ENCODE measurements at regions not wholly inside any gene's neighbourhood (a gene's known extent, or its start where the extent isn't known, plus 50 kb on each side); places are given as distances from the start of the nearest gene placed in this dataset.
A peak's percentile ranks its signal among the peaks of the same experiment; 100 is the strongest.

DNA sequence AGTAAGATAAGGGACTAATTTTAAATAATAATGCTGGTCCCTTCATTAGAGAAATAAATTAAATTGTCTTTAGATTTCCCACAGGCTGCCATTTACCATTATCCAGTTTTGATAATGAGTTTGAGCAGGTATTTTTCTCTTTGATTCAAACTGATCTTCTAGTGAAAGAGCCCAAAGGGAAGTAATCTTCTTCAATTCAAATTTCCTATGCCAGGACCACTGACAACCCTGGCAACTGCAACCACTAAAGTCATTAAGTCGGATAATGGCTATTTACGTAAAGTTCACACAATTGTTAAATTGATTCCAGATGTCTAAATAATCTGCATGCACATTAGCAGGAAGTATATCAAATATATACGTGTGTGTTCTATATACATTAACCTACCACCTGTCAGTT, 399.3 kb downstream of the PTPRC start:
- DNase-seq (ENCODE audit: low read depth in 2 of 3, low spot score in 2 of 3): no peak

DNA sequence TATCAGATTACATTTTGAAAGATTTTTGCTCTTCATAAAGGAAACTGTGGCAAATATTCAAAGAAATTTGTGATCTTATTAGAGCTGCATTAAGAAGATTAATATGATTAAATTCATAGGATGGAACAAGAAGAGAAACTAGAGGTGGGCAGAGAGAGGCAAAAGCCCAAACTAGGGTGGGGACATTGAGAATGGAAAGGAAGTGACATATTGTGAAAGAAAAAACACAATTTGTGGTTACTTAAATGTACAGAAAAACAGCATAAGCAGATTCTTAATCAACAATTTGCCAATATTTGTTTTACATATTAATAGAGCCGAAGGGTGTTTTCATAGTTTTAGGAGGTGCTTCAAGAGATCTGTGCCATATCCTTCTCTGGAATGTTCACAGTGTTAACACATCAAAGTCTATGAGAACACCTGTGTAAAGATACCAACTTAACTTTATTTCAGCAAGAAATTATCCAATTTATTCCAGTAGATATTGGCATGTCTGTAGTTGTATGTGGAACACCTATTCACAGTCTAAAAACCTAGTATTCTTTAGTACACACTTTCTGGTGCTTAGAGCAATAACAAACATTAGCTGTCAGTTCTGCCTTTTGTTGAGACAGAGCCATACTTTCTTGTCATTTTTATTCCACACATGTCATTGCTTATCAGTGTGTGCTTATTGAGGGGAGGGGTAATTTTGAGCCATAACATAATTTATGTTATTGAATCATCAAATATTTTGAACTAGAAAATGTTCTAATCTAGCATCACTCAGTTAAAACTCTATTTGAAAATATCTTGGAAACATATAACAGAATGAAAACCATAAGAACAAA, 401.5 kb downstream of the PTPRC start:
- no peak for DNase-seq (ENCODE audit: low read depth in 2 of 3, low spot score in 2 of 3)

DNA sequence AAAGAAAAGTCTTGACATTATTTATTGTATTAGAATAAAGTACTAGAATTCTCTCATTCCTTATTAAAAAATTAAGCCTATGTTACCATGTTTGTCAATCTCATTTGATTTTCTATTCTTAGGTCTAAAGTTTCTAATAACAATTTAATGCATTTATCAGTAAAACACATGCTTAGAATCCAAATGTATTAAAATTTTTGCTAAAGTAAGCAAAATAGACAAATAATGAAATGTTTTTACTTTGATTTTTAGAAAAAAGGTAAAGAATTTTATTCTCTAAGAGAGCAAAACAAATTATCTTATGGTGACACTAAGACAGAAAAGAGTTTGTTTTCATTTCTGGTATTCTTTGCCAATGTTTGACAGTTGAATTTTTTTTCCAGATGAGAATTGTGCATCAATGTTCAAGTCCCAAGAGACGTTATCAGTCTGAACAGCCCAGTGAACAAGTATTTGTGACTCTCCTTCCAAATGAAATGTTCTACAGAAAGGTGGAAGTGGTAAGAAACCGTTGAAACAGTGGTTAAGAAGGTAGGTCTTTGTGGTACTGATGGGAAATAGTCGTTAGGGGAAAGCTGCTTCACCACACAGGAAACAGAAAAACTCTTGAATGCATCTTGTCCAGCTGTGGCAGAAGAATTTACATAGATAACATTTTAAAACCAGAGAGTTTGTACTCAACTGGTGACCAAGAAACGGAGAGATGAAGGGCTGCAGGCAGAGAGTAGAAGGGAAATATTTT, 402.5 kb downstream of the PTPRC start:
- no peak for DNase-seq (ENCODE audit: low read depth in 2 of 3, low spot score in 2 of 3)

DNA sequence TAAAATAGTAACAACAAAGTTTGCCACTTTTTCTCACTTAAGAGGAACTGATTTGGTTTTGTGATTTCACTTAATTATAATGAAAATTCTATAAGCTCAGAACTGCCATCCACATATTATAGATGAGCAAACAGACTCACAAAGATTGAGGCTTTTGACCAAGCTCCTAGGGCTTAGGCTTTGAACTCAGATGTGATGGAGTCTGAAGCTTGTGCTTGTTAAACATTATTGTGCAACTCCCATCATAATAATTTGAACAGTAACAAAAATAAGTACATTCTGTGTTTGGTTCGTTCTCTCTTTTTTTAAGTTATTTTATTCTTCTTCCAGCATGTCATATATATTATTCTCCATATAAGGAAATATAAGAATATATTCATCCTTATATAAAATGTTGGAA, 403.4 kb downstream of the PTPRC start:
- DNase-seq (ENCODE audit: low read depth in 2 of 3, low spot score in 2 of 3): no peak

DNA sequence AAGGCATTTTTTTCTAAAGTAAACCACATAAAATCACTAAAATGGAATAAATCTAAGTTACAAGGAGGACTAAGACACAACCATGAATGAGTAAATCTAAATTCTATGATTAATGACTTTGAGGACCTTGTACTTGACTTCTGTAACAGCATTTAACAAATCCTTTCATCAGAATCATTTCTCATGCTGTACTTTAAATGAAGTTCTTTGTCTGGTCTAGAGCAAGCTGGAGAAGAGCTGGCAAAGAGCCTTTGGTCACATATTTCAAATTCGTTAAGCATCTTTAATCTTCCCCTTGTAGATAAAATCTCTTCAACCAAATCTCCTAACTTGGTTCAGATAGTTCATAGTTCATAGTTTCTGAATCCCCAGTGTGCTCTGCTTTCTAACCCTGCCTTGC, 405.4 kb downstream of the PTPRC start:
- no peak for DNase-seq (ENCODE audit: low read depth in 2 of 3, low spot score in 2 of 3)

DNA sequence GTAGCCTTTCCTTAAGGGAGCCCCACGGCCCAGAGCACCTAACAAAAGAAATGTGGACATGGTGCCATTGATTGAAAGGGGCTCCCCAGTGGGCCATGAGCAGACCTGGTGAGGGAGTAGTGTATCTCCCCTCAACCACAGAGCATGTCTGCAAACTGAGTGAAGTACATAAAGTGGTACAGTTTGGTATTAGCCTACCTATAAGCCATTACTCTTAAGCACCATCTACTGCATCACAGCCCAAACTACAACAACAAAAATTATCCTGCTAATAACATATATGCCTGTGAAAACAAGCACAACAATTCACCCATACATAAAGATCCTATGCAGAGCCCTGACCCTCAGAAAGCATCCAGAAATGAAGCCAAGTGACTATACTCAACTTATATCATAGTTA, 407.8 kb downstream of the PTPRC start:
- no peak for DNase-seq (ENCODE audit: low read depth in 2 of 3, low spot score in 2 of 3)

DNA sequence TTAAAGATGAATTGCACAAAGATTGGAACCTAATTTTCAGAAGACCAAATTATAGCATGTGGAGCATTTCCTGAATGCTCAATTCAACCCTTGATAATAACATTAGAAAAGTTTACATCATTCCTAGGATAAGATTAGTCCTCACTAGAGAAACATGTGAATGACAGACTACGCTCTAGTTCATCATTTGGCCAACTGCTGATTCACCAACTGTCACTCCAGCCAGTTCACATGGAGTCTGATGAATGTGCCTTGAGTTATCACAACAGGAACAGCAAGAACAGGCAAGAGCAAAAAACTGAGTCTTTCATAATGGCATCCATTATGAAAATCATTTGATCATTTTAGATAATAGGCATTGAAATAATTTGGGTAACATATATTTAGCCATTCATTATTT, 415.9 kb downstream of the PTPRC start:
- DNase-seq (ENCODE audit: low read depth in 2 of 3, low spot score in 2 of 3): no peak

DNA sequence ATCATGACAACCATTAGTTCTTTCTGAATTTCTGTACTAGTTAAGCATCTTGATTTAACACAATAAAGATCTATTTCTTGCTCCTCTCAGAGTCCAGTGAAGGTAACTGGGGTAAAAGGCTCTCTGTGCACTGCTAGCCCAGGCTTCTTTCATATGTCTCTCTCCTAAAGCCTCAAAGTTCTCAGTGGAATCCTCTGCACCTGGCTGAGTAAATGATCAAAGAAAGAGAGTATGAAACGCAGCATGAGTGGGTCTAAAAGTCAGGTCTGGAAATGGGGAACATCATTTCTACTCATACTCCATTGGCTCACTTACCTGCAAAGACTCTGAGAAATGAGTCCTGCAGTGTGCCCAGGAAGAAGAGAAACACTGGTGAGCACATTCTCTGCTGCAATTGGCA, 418.5 kb downstream of the PTPRC start:
- DNase-seq (ENCODE audit: low read depth in 2 of 3, low spot score in 2 of 3): no peak

DNA sequence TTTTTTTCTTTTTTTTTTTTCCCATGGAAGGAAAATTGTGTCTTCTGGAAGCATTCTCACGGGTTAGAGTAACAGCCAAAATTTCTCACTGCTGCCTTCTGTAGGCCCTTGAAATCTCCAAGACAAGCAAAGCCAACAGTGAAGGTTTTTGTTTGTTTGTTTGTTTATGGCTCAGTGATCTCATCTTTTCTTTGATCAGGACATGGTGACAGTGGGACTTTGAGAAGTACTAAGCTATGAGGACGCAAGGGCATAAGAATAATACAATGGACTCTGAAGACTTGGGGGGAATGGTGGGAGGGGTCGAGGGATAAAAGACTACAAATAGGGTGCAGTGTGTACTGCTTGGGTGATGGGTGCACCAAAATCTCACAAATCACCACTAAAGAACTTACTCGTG, 419.4 kb downstream of the PTPRC start:
- DNase-seq (ENCODE audit: low read depth in 2 of 3, low spot score in 2 of 3): no peak

DNA sequence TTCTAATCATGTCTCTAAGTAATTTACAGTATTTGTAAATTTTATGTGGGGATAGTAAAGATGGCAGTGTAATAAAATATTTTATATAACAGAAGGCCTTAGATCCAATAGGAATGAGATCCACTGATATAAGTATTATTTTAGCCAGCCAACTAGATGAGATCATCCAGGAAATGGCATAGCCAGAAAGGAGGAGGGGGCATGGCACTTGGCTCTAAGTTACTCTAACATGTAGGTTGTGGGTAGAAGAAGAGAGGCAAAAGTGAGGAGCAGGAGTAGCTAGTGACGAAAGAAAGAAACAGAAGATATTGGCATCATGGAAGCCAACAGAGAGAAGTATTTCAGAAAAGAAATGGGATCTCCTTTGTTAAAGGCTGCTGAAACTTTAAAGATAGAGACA, 426.1 kb downstream of the PTPRC start:
- no peak for DNase-seq (ENCODE audit: low read depth in 2 of 3, low spot score in 2 of 3)

DNA sequence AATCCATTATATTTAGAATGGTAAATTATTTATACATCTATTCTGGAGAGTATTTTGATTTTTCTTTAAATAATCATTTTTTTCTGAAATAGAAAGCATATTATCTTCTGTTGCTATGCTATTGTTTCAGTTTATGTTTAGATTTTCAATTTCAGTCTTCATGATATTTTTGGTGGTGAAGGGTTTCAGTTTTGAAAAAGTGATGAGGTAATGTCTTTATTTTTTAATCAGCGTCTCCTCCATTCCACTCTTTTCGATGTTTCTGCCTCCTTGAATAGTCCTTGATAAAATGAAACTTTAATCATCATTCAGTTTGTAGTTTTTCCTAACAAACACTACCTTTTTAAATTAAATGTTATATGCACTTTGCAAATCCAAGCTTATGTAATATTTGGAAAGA, 428.6 kb downstream of the PTPRC start:
- DNase-seq (ENCODE audit: low read depth in 2 of 3, low spot score in 2 of 3): no peak

DNA sequence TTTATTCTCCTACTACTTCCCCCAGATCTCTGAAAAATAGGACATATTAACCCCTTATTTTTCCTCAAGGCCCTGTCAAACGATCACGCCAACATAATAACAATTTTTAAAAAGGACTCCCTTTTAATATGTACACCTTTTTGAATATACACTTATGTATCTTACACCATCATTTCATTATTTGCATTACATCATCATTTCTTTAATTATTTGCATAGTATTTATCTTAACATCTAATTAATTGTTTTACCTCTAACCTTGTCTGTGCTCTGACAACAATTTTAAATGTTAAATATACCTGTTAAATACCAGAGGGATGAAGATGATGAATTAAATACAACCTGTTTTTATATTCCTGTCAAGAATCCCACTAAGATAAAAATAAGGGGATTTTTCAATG, 432.2 kb downstream of the PTPRC start:
- DNase-seq (ENCODE audit: low read depth in 2 of 3, low spot score in 2 of 3): no peak

DNA sequence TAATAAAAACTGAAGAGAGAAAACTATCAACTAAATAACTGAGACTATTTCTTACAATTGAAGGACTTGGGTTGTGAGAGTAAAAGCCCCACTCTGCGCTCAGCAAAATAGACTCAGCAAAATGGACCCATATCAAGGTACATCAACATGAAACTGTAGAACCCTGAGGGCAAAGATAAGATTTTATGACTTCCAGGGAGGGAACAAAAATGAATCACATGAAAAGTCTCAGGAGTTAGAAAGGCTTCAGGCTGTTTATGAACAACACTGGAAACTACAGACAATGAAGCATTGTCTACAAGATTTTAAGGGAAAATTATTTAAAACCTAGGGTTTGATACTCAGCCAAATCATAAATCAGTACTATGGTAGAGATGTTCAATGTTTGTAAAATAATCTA, 434.3 kb downstream of the PTPRC start:
- DNase-seq (ENCODE audit: low read depth in 2 of 3, low spot score in 2 of 3): no peak

DNA sequence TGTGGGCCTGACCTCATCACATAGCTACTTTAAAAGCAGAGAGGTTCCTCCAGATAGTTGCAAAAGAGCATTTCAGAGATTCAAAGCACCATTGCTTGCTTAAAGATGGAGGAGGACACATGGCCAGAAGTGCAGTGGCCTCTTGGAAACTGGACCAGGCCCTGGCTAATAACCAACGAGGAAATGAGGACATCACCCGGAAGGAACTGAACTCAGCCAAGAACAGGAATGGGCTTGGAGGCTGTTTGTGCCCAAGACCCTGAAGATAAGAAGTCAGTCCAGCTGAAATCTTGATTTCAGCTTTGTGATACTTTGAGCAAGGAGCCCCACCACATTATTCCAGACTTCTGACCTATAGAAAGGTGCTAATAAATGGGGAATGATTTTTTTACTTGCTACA, 437.0 kb downstream of the PTPRC start:
- DNase-seq (ENCODE audit: low read depth in 2 of 3, low spot score in 2 of 3): no peak

DNA sequence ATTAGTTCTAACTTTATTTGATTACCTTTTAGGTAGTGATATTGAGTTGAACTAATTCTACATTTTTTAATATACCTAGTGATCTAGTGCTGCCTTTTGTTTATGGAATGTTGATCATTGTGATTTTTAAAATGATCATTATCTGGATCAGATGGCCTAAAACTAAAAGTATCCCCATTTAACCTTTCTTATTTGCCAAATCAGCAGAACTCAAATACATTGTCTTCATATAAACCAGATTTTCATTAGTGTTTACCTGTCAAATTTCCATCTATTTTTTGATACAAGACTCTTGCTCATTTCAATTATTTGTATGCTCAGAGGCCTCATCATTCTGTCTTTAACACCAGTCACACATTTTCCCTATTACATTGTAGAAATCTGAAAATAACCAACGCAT, 441.2 kb downstream of the PTPRC start:
- no peak for DNase-seq (ENCODE audit: low read depth in 2 of 3, low spot score in 2 of 3)

DNA sequence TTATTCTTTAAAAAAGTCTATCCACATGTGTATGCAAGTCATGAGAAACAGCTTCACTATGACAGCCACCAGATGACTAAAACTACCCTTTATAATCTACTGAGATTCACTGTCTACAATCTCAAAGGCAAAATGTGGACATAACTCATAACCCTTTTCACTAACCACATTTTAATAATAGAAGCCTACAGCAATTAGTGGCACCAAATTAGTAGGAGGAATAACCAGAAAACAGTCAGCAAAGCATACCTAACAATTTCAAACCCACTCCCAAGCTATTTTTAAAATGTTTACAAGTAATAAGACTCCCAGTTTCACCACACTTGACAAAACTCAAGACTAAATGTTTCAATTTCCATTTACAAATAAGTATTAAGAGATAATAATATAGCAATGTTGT, 442.9 kb downstream of the PTPRC start:
- no peak for DNase-seq (ENCODE audit: low read depth in 2 of 3, low spot score in 2 of 3)

DNA sequence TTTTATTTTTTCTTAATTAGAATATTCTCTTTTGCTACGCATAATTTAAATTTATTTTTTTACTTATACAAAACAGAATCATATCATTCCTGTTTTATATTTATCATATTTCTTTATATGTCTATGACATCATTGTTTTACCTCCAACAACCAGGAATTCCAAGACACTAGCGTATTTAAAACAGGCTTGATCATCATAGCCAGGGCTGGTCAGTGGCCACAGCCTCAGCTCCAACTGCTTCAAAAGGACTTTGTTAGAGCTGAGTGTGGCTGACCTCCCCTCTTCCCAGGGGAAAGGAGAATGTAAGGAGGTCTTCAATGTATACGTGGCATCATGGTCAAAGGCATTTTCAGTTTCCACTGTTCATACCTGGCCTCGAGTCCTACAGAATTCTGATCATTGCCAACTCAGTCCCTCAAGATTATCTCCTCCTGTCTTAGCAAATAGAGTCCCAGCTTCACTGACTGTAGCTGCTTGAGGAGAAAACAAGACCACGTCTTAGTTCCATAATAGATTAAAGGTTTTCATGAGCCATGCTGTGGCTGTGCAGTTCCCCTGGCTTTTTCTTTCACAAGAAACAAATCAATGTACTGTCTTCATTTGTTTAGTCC, 444.0 kb downstream of the PTPRC start:
- no peak for DNase-seq (ENCODE audit: low read depth in 2 of 3, low spot score in 2 of 3)

DNA sequence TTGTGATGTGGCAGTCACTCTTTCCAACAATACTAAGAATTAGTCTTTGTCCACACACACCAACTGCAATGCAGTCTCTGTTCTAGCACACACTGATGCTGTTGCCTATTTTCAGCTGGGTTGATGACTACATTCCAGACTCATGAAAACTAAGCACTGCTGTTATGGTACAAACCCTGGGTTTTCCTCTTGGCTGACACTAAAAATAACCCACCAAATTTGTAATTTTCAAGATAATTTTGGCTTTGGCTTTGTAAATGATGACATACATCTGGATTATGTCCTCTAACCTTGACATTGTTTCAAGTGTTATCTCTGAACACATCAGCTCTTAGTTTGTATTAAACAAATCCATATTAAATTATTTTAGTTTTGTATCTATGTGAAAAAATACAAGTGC, 444.8 kb downstream of the PTPRC start:
- no peak for DNase-seq (ENCODE audit: low read depth in 2 of 3, low spot score in 2 of 3)

DNA sequence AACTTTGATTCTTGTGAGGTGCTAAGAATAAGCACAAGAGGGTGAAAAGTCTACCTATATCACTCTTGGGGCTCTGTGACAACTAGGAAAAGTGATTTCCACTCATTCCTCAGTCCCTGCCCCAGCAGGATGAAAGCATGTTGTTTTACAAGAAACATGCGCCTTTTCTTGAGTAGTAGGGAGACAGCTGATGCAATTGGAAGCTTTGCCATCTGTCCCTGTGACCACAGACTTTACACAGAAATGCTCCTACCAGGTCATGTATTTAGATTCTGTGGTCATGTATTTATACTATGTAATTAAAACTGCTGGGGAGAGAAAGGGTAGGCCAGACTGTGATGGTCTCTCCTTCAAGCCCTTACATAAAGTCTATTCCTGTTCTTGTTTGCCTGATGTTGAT, 445.5 kb downstream of the PTPRC start:
- no peak for DNase-seq (ENCODE audit: low read depth in 2 of 3, low spot score in 2 of 3)

DNA sequence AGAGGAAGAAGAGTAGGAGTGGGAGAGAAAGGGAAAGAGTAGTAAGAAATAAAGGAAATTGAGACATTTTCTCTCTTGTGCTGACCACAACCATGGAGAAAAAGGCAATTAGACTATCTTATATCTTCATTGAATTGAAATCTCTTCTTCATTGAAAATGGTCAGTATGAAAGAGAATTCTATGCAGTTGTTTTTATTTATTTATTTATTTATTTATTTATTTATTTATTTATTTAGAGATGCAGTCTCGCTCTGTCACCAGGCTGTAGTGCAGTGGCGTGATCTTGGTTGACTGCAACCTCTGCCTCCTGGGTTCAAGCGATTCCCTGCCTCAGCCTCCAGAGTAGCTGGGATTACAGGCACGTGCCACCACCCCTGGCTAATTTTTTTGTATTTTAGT, 447.1 kb downstream of the PTPRC start:
- DNase-seq (ENCODE audit: low read depth in 2 of 3, low spot score in 2 of 3): no peak

DNA sequence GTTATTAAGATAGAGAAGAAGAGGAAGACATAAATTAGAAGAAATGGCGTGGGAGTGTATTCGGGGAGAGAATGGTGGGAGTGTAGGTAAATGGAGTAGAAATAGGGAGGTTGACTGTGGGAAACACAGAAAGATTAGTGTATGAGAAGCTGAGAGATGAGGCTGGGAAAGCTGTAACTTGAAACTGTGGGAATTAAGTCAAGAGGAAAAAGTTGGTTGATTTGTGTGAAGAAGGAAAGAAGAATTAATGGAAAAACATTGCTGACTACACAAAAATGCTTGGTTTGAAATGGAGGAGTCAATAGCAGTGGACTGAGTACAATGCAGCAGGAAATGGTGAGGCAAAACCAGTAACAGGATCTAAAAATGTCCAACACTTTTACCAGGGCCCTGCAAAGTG, 448.3 kb downstream of the PTPRC start:
- DNase-seq (ENCODE audit: low read depth in 2 of 3, low spot score in 2 of 3): no peak

DNA sequence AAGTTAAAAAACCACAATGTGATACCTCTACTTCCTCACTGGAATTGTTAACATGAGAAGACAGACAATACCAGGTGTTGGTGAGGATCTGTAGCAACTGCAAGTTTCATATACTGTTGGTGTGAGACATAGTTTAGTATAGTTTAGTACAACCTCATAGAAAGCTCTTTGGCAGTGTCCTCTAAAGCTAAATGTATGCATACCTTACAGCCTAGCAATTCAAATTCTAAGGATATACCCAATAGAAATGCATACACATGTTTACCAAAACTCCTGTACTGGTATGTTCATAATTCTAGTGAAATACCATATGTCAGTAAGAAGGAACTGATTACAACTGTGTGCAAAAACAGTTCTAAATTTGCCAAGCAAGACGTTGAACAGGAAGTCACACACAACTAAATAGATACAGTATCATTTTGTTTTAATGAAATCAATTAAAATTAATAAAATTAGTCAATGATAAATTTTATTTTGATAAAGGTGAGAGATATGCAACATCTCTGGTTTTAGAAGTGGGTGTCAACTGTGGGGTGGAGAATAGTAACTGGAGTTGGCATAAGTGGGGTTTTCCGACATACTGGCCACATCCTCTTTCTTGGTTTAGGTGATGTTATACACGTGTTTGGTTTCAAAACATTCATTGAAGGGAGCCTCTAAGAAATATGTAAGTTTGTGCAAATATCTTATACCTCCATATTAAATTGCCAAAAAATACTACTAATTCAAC, 450.7 kb downstream of the PTPRC start:
- DNase-seq (ENCODE audit: low read depth in 2 of 3, low spot score in 2 of 3): peak in 1 of 3 experiments; percentile 7

Data from activated CD8-positive, alpha-beta memory T cell treated with anti-CD3 and anti-CD28 coated beads for 48 hours (primary cell).